ENCODE measurements at regions not wholly inside any gene's neighbourhood (a gene's known extent, or its start where the extent isn't known, plus 50 kb on each side); places are given as distances from the start of the nearest gene placed in this dataset.

GRCh38 chr7:130973637-130974036 is 239.6 kb upstream of the KLF14 start:
- TF ChIP-seq ZFX (IDR thresholded peaks at IDR 0.05; ENCODE audit: borderline replicate concordance) (no peak), CTCF (IDR thresholded peaks at IDR 0.05) (no peak)
- no peak overlapping the region for H3K27ac ChIP-seq

DNA sequence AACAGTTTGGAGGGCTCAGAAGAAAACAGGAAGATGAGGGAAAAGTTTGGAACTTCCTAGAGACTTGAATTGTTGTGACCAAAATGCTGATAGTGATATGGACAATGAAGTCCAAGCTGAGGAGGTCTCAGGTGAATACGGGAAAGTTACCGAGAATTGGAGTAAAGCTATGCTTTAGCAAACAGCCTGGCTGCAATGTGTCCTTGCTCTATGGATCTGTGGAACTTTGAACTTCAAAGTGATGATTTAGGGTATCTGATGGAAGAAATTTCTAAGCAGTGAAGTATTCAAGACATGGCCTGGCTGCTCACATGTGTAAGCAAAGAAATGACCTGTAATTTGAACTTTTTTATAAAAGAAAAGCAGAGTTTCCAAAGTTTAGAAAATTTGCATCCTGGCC is 240.2 kb upstream of the KLF14 start:
- TF ChIP-seq ZFX (IDR thresholded peaks at IDR 0.05; ENCODE audit: borderline replicate concordance) (no peak), CTCF (IDR thresholded peaks at IDR 0.05) (no peak)
- H3K27ac ChIP-seq, result no peak overlapping the region

DNA sequence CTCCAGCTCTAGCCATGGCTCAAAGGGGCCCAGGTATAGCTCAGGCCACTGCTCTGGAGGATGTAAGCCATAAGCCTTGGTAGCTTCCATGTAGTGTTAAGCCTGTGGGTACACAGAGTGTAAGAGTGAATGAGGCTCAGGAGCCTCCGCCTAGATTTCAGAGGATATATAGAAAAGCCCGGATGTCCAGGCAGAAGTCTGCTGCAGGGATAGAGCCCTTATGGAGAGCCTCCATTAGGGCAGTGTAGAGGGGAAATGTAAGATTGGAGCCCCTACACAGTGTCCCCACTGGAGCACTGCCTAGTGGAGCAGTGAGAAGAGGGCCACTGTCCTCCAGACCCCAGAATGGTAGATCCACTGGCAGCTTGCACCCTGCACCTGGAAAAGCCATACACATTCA is 240.8 kb upstream of the KLF14 start:
- no peak overlapping the region for H3K27ac ChIP-seq
- no peak for TF ChIP-seq CTCF (IDR thresholded peaks at IDR 0.05)

DNA sequence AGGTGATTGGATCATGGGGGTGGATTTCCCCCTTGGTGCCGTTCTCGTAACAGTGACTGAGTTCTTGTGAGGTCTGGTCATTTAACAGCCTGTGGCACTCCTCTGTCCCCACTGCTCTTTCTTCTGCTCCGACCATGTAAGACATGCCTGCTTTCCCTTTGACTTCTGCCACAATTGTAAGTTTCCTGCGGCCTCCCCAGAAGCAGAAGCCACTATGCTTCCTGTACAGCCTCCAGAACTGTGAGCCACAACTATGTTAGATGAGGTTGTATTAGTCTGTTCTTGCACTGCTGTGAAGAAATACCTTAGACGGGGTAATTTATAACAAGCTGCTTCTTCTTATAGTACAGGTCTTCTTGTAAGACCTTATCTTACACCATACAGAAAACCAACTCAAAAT is 241.7 kb upstream of the KLF14 start:
- H3K27ac ChIP-seq, result no peak overlapping the region
- no peak for TF ChIP-seq CTCF (IDR thresholded peaks at IDR 0.05)
- TF ChIP-seq ZFX (IDR thresholded peaks at IDR 0.05; ENCODE audit: borderline replicate concordance), result no peak

- H3K27ac ChIP-seq, result no peak overlapping the region
- TF ChIP-seq CTCF (IDR thresholded peaks at IDR 0.05) (peak; percentile 97), ZFX (IDR thresholded peaks at IDR 0.05; ENCODE audit: borderline replicate concordance) (no peak)
Measured at GRCh38 chr7:130982160-130982638, 248.2 kb upstream of the KLF14 start.

DNA sequence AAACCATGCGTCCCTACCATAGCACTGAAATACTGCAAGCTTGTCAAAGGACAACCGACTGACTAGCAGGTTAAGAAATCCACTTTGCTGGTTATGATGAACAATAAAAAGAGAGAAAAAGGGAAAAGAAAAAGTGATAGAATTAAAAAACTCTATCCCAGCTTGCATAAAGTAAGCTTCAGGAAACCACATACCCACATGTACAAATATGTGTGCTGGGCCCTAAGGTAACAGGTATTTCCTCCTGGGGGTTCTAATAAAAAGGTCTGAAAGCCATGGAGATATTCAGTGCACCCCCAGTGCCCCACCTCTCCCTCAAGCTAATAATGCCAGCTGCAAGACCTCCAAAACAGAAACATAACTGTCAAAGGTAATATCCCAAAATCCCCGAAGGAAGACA is 248.6 kb upstream of the KLF14 start:
- TF ChIP-seq CTCF (IDR thresholded peaks at IDR 0.05), result no peak
- no peak for TF ChIP-seq ZFX (IDR thresholded peaks at IDR 0.05; ENCODE audit: borderline replicate concordance)
- no peak overlapping the region for H3K27ac ChIP-seq

DNA sequence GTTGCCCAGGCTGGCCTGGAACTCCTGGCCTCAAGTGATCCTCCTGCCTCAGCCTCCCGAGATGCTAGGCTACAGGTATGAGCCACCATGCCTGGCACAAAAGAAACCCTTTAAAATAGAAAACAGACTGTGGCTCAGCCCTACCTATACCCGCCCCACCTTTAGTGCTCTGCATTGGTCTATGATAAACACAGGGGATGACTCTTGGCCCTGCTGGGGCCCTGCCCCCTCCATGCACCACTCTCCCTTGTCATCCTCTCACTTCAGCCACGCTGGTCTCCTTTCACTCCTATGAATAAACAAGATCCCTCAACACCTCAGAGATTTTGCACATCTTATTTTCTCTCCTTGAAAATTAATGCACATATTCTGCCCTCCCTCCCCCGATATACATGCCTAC is 251.4 kb upstream of the KLF14 start:
- TF ChIP-seq CTCF (IDR thresholded peaks at IDR 0.05), result no peak
- no peak for TF ChIP-seq ZFX (IDR thresholded peaks at IDR 0.05; ENCODE audit: borderline replicate concordance)

More for the DNA sequence above, 251.4 kb upstream of the KLF14 start:
- H3K27ac ChIP-seq, result no peak overlapping the region

Measured in 22Rv1 (cell line).